Ascending aorta (tissue), 2 donors: ENCODE measurements at regions not wholly inside any gene's neighbourhood (a gene's known extent, or its start where the extent isn't known, plus 50 kb on each side); places are given as distances from the start of the nearest gene placed in this dataset.

ENCODE experiments used
- DNase-seq, 2 donors: peaks; one replicate each; pipeline ENCODE4 v3.0.0-alpha.2; 2019; ENCODE audit warnings: low spot score in 2 of 2
- H3K27ac ChIP-seq, 2 donors: fragments of 200-600 bp; sonication (generic); one replicate each; pipeline ENCODE4 v1.5.1; 2016 to 2017; ENCODE audit warnings: mild to moderate bottlenecking in 1 of 2
- H3K27me3 ChIP-seq: fragments of 200-600 bp; sonication (generic); one replicate; pipeline ENCODE4 v1.5.1; 2017
- H3K36me3 ChIP-seq, 2 donors: fragments of 200-600 bp; sonication (generic); one replicate each; pipeline ENCODE4 v1.5.1; 2016
- H3K4me1 ChIP-seq, 2 donors: fragments of 200-600 bp; sonication (generic); one replicate each; pipeline ENCODE4 v1.5.1; 2016 to 2017; ENCODE audit warnings: mild to moderate bottlenecking in 1 of 2
- H3K4me3 ChIP-seq, 2 donors: fragments of 200-600 bp; sonication (generic); one replicate each; pipeline ENCODE4 v1.5.1; 2016 to 2017; ENCODE audit warnings: mild to moderate bottlenecking in 1 of 2
- H3K9me3 ChIP-seq, 2 donors: fragments of 200-600 bp; sonication (generic); one replicate each; pipeline ENCODE4 v1.5.1; 2016
- intact Hi-C: fragments of 100-400 bp; cut with DNase I; formaldehyde crosslinking; loops from one replicate; pipeline ENCODE4 v1.15.1; 2023
- TF ChIP-seq, protein P1 (sequence below), 3 experiments: fragments of 200-600 bp in 2 of 3; fragments of 450-650 bp in 1 of 3; sonication (generic) in 2 of 3; IDR thresholded peaks; one replicate each; pipeline ENCODE4 v1.5.1; 2016 to 2019; ENCODE audit warnings: antibody characterized with exemption in 3 of 3, mild to moderate bottlenecking in 1 of 3, moderate library complexity in 1 of 3

DNA sequence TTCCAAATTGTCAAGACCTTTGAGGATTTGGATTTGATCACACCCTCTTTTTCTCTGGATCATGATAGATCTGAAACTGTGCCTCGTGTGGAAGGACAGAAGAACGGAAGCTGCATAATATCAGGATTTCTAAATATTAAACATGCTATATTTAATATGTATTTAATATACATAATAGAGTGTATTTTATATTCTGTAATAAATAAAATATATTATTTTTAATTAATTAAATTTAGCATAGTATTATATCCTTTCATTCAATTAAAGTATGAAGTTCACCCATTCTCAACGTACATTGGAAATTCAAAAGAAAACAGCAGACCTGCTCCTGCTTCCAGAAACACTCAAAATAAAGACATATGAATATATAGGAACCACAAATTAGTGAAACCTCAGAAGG, 70.6 kb upstream of the GLIS3 start:
- Histone ChIP-seq H3K4me3 (no peak overlapping the region), H3K36me3 (no peaks in the 10 kb centered on the region), H3K27me3 (no peaks in the 10 kb centered on the region), H3K4me1 (no peaks in the 10 kb centered on the region), H3K9me3 (no peaks in the 10 kb centered on the region), H3K27ac (no peak overlapping the region)
- TF ChIP-seq, protein P1, sequence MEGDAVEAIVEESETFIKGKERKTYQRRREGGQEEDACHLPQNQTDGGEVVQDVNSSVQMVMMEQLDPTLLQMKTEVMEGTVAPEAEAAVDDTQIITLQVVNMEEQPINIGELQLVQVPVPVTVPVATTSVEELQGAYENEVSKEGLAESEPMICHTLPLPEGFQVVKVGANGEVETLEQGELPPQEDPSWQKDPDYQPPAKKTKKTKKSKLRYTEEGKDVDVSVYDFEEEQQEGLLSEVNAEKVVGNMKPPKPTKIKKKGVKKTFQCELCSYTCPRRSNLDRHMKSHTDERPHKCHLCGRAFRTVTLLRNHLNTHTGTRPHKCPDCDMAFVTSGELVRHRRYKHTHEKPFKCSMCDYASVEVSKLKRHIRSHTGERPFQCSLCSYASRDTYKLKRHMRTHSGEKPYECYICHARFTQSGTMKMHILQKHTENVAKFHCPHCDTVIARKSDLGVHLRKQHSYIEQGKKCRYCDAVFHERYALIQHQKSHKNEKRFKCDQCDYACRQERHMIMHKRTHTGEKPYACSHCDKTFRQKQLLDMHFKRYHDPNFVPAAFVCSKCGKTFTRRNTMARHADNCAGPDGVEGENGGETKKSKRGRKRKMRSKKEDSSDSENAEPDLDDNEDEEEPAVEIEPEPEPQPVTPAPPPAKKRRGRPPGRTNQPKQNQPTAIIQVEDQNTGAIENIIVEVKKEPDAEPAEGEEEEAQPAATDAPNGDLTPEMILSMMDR (IDR thresholded peaks at IDR 0.05) = no peak
- no peak for DNase-seq
- intact Hi-C loops = no loop called here

DNA sequence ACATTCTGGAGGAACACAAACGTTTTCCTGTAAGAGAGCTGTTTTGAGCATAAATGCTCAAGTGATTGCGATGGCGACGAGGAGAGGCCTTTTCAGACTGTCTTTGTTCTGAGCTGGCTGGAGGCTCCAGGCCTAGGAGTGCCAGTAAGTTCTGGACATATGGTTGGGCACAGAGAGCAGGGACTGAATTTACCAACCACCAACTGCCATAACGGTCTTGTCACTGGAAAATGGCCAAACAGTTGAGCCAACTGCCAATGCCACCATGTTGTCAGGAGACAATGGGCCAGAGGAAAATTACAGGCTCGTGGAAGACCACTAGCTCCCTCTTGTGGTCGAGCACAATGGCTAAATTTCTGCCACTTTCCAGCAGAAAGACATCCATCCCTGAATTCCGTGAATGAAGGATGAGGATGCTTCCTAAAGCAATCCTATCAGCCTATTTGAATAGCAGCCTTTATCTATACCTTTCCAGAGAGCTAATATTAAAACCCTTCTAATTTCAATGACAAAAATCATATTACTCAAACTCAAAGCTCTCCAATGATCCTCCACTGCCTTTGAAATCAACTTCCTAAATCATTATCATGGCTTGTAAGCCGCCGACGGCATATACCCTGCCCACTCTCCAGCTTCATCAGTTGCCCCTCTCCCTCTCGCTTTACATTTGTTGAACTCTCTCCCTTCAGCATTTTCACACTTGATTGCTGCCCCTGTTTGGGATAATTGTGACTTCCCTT, 66.9 kb upstream of the GLIS3 start:
- no peaks in the 10 kb centered on the region for H3K27me3 ChIP-seq
- H3K36me3 ChIP-seq = no peaks in the 10 kb centered on the region
- H3K27ac ChIP-seq = no peak overlapping the region
- no peaks in the 10 kb centered on the region for H3K9me3 ChIP-seq
- no peak overlapping the region for H3K4me3 ChIP-seq
- H3K4me1 ChIP-seq = no peaks in the 10 kb centered on the region
- DNase-seq = no peak
- TF ChIP-seq, protein P1 (IDR thresholded peaks at IDR 0.05) = peak in 2 of 3 experiments; percentile 34 to 50
- intact Hi-C loops = loop anchor here (1.0 kb wide), 1 partner anchor 51 kb away; no protein-coding TSS in a partner anchor

DNA sequence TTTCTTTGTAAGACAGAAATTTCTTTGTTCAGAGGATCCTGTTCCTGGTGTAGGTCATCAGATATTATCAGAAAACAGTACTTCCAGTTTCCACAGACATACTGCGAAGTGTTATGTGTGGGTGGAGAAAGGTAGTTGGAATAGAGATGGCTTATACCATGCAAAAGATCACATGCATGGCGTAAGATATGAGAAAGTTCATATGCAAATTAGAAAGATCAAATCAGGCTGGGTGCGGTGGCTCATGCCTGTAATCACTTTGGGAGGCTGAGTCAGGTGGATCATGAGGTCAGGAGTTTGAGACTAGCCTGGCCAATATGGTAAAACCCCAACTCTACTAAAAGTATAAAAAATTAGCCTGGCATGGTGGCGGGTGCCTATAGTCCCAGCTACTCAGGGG, 65.2 kb upstream of the GLIS3 start:
- intact Hi-C loops = no loop called here
- Histone ChIP-seq H3K9me3 (no peaks in the 10 kb centered on the region), H3K4me1 (no peaks in the 10 kb centered on the region), H3K4me3 (no peak overlapping the region), H3K36me3 (no peaks in the 10 kb centered on the region), H3K27me3 (no peaks in the 10 kb centered on the region), H3K27ac (no peak overlapping the region)
- no peak for DNase-seq
- TF ChIP-seq, protein P1 (IDR thresholded peaks at IDR 0.05) = no peak

DNA sequence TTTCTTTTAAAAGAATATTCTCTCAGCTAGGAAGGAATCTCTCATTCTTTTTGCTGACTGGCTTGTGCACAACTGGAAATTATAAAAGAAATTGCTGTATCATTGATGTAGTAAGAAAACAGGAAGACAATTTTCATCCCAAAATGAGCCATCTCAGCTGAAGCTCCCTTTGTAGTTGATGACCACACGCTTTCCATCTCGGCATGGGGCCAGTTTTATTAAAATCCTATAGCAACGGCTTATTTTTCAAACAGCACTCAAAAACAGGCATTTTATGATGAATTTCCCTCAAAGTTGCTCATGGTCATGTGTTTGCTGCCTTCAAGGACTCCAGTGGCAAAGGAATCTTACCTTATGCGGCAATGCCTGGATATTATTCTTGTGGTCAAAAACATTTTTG, 62.4 kb upstream of the GLIS3 start:
- Histone ChIP-seq H3K9me3 (no peaks in the 10 kb centered on the region), H3K27ac (no peak overlapping the region), H3K27me3 (no peaks in the 10 kb centered on the region), H3K4me1 (no peaks in the 10 kb centered on the region), H3K4me3 (no peak overlapping the region), H3K36me3 (no peaks in the 10 kb centered on the region)
- intact Hi-C loops = no loop called here
- DNase-seq = no peak
- TF ChIP-seq, protein P1 (IDR thresholded peaks at IDR 0.05) = no peak

DNA sequence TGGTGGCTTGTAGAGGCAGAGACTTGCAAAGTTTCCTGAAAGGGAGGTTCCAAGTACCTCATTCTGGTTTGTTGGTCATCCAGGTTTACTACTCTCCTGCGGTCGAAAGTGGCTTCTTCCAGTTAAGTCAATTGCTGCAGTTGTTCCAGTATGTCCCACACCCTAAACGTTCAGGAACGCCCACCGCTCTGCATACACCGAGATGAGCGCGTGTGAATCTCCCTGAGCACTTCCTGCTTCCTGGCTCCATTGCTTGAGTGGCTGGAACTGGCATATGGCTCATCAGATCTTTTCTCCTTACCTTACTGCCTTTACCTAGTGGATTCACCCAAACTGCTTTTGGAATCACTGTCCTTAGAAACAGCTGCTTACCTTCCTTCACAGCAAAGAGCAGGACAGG, 59.1 kb upstream of the GLIS3 start:
- no peak overlapping the region for H3K4me3 ChIP-seq
- no peaks in the 10 kb centered on the region for H3K9me3 ChIP-seq
- H3K27ac ChIP-seq = no peak overlapping the region
- no peaks in the 10 kb centered on the region for H3K27me3 ChIP-seq
- H3K36me3 ChIP-seq = no peaks in the 10 kb centered on the region
- TF ChIP-seq, protein P1 (IDR thresholded peaks at IDR 0.05) = no peak
- DNase-seq = no peak
- H3K4me1 ChIP-seq = no peaks in the 10 kb centered on the region
- intact Hi-C loops = no loop called here
